Right lobe of liver (tissue), 6 donors: ENCODE measurements at regions not wholly inside any gene's neighbourhood (a gene's known extent, or its start where the extent isn't known, plus 50 kb on each side); places are given as distances from the start of the nearest gene placed in this dataset.

Source experiments
- ATAC-seq, 4 donors: fragments of 200-7000 bp; cut with Tn5 transposase; one replicate each; pipeline ENCODE4 v1.9.1; 2020; ENCODE audit warnings: mild to moderate bottlenecking in 4 of 4, moderate library complexity in 4 of 4
- DNase-seq, 3 donors: peaks; one replicate each; pipeline ENCODE4 v3.0.0-alpha.2; 2020
- H3K27ac ChIP-seq, 3 donors: fragments of 200-600 bp; one replicate each; pipeline ENCODE4 v1.8.0; 2022
- H3K27me3 ChIP-seq, 2 donors: fragments of 200-600 bp; one replicate each; pipeline ENCODE4 v1.8.0; 2022
- H3K36me3 ChIP-seq, 4 donors: fragments of 200-600 bp; sonication (generic) in 1 of 4; one replicate each; pipeline versions ENCODE4 v1.5.1 to v1.8.0; 2017 to 2022; ENCODE audit warnings: control low read depth in 1 of 4
- H3K4me1 ChIP-seq, 4 donors: fragments of 200-600 bp; sonication (generic) in 1 of 4; one replicate each; pipeline versions ENCODE4 v1.5.1 to v1.8.0; 2017 to 2022; ENCODE audit warnings: control low read depth in 1 of 4
- H3K4me3 ChIP-seq, 3 donors: fragments of 200-600 bp; one replicate each; pipeline ENCODE4 v1.8.0; 2022
- H3K9me3 ChIP-seq, 4 donors: fragments of 200-600 bp; sonication (generic) in 1 of 4; one replicate each; pipeline versions ENCODE4 v1.5.1 to v1.8.0; 2017 to 2022; ENCODE audit warnings: control low read depth in 1 of 4
- CTCF ChIP-seq, 4 donors: fragments of 200-600 bp in 3 of 4; fragments of 450-650 bp in 1 of 4; IDR thresholded peaks; one replicate each; pipeline versions ENCODE4 v1.5.1 to v1.8.0; 2016 to 2022; ENCODE audit warnings: antibody characterized with exemption in 4 of 4, mild to moderate bottlenecking in 2 of 4
- POLR2A ChIP-seq: fragments of 450-650 bp; IDR thresholded peaks from one replicate; pipeline ENCODE4 v1.6.1; 2017; ENCODE audit warnings: antibody characterized with exemption, mild to moderate bottlenecking
- WGBS: methylation state at CpG from one replicate; pipeline ENCODE4 v1.1.6; 2018; ENCODE audit warnings: low coverage, low lambda C conversion rate; ENCODE audit not compliant: insufficient coverage; ENCODE audit errors: missing lambda C conversion rate; 5-methylcytosine and 5-hydroxymethylcytosine counted together
- intact Hi-C, 2 donors: fragments of 100-400 bp; cut with DNase I; formaldehyde crosslinking; loops; one replicate each; pipeline versions ENCODE4 v1.11.2 to v1.14.1; 2022
- donor health status: DM: no; HTN: yes; CAD: no.
- donor health status: DM: no; HTN: no; CAD: no.
- donor health status: DM: no; HTN: no; CAD: no.
- donor health status: DM: no; HTN: yes; CAD: no.
- donor health status: DM: no; HTN: yes; CAD: no.

- Histone ChIP-seq H3K4me3 (no peak overlapping the region), H3K27ac (no peak overlapping the region), H3K4me1 (peaks cover 0 to 24% (median 8%) of the 10 kb centered on the region in 4 donors), H3K27me3 (no peaks in the 10 kb centered on the region), H3K36me3 (no peaks in the 10 kb centered on the region), H3K9me3 (no peaks in the 10 kb centered on the region)
- ATAC-seq (no peak), DNase-seq (no peak)
- TF ChIP-seq CTCF (IDR thresholded peaks at IDR 0.05), result no peak
- TF ChIP-seq POLR2A, result no peak
- intact Hi-C loops, result loop anchor here in 1 of 2 donors (10.0 kb wide), 1 partner anchor 242 kb away; no protein-coding TSS in a partner anchor
- WGBS, result 82% methylated on average over 3 of the region's 3 CpGs
Observed at GRCh38 chr13:99652901-99653300, 151.6 kb downstream of the TM9SF2 start.

- H3K36me3 ChIP-seq, result no peaks in the 10 kb centered on the region
- intact Hi-C loops, result loop anchor here in 1 of 2 donors (10.0 kb wide), 1 partner anchor 243 kb away; no protein-coding TSS in a partner anchor
- no peaks in the 10 kb centered on the region for H3K9me3 ChIP-seq
- no peak for TF ChIP-seq POLR2A
- no peak for TF ChIP-seq CTCF (IDR thresholded peaks at IDR 0.05)
- H3K27me3 ChIP-seq, result no peaks in the 10 kb centered on the region
- ATAC-seq (no peak), DNase-seq (no peak)
- H3K27ac ChIP-seq, result peak overlapping the region in 2 of 3 donors; percentile 94 to 97
- H3K4me3 ChIP-seq, result no peak overlapping the region
- no CpG with 5 or more reads among the region's 1 CpG for WGBS
- H3K4me1 ChIP-seq, result peaks cover 0 to 24% (median 8%) of the 10 kb centered on the region in 4 donors
Observed at GRCh38 chr13:99652141-99652540, 150.9 kb downstream of the TM9SF2 start.

- peak overlapping the region; percentile 72 to 97 (median 94) for H3K27ac ChIP-seq
- DNase-seq, result peak; percentile 79 to 95 (median 91)
- peak overlapping the region in 1 of 3 donors; percentile 5 for H3K4me3 ChIP-seq
- no peaks in the 10 kb centered on the region for H3K27me3 ChIP-seq
- intact Hi-C loops, result loop anchor here in 1 of 2 donors (10.0 kb wide), 1 partner anchor 244 kb away; no protein-coding TSS in a partner anchor
- TF ChIP-seq POLR2A, result no peak
- TF ChIP-seq CTCF (IDR thresholded peaks at IDR 0.05), result peak in 1 of 4 donors; percentile 11
- no peaks in the 10 kb centered on the region for H3K36me3 ChIP-seq
- ATAC-seq, result peak; percentile 77 to 86 (median 84)
- WGBS, result 18% methylated on average over 2 of the region's 5 CpGs
- H3K4me1 ChIP-seq, result peaks cover 0 to 17% (median 6%) of the 10 kb centered on the region in 4 donors
- H3K9me3 ChIP-seq, result no peaks in the 10 kb centered on the region
Observed at GRCh38 chr13:99651016-99651415, 149.7 kb downstream of the TM9SF2 start.

- Histone ChIP-seq H3K27me3 (no peaks in the 10 kb centered on the region), H3K9me3 (no peaks in the 10 kb centered on the region), H3K27ac (peak overlapping the region; percentile 72 to 97 (median 94)), H3K4me3 (no peak overlapping the region), H3K36me3 (no peaks in the 10 kb centered on the region), H3K4me1 (peaks cover 0 to 16% (median 6%) of the 10 kb centered on the region in 4 donors)
- WGBS, result 67% methylated on average over 1 of the region's 1 CpG
- TF ChIP-seq CTCF (IDR thresholded peaks at IDR 0.05), result no peak
- TF ChIP-seq POLR2A, result no peak
- peak; percentile 44 to 75 (median 66) for ATAC-seq
- peak in 1 of 3 donors; percentile 65 for DNase-seq
- intact Hi-C loops, result loop anchor here in 1 of 2 donors (10.0 kb wide), 1 partner anchor 244 kb away; no protein-coding TSS in a partner anchor
Observed at GRCh38 chr13:99650410-99650809, 149.1 kb downstream of the TM9SF2 start.
